AG04449 (cell line): ENCODE measurements at regions not wholly inside any gene's neighbourhood (a gene's known extent, or its start where the extent isn't known, plus 50 kb on each side); places are given as distances from the start of the nearest gene placed in this dataset.

ENCODE experiments used
- CTCF ChIA-PET: fragments of 350-600 bp; formaldehyde crosslinking; extraction: SDS; loops from one replicate; lab custom pipeline; 2021; ENCODE audit warnings: antibody characterized with exemption; lab: Yijun Ruan, JAX
- POLR2A ChIA-PET: fragments of 400-600, 350-600 bp; formaldehyde crosslinking; extraction: SDS; loops from one replicate; lab custom pipeline; 2020; ENCODE audit warnings: antibody characterized with exemption, inconsistent platforms; lab: Yijun Ruan, JAX
- DNase-seq: peaks from one replicate; pipeline ENCODE4 v3.0.0-alpha.2; 2010; ENCODE audit warnings: low read depth, low spot score
- H3K4me3 ChIP-seq: 2 replicates; pipeline ENCODE4 v1.5.1; 2011; ENCODE audit warnings: low read depth, mild to moderate bottlenecking, control low read depth, low read length
- TF ChIP-seq, protein P1 (sequence below): IDR thresholded peaks from one replicate; pipeline ENCODE4 v1.5.1; 2011; ENCODE audit warnings: mild to moderate bottlenecking, moderate library complexity, low read length, control low read depth, inconsistent platforms; ENCODE audit not compliant: insufficient read depth; ENCODE audit errors: missing control alignments

DNA sequence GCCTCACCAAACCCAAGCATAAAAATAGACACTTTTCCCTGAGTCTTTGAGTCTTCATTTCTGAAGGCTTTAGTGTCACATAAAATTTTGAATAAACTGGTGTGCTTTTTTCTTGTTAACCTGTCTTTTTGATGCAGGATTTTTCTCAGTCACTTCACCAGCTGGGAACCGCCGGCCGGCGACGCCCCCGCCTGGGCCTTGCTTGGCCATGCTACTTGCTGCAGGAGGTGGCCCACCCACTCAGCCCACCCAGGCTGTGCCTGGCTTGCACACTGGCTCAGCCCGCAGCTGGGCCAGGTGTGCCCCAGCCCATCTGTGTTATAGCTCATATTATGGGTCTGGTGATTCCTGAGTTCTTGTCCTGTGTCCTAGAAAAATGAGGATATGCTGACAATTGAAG, 247.4 kb upstream of the CACNA2D1 start:
- ChIA-PET POLR2A (no interaction called here), CTCF (interaction anchor here (0.6 kb wide), 1 partner anchor 37 kb away, joined by 3 read pairs; no protein-coding TSS in a partner anchor)
- TF ChIP-seq, protein P1, sequence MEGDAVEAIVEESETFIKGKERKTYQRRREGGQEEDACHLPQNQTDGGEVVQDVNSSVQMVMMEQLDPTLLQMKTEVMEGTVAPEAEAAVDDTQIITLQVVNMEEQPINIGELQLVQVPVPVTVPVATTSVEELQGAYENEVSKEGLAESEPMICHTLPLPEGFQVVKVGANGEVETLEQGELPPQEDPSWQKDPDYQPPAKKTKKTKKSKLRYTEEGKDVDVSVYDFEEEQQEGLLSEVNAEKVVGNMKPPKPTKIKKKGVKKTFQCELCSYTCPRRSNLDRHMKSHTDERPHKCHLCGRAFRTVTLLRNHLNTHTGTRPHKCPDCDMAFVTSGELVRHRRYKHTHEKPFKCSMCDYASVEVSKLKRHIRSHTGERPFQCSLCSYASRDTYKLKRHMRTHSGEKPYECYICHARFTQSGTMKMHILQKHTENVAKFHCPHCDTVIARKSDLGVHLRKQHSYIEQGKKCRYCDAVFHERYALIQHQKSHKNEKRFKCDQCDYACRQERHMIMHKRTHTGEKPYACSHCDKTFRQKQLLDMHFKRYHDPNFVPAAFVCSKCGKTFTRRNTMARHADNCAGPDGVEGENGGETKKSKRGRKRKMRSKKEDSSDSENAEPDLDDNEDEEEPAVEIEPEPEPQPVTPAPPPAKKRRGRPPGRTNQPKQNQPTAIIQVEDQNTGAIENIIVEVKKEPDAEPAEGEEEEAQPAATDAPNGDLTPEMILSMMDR = no peak
- no peak overlapping the region for H3K4me3 ChIP-seq
- no peak for DNase-seq

- POLR2A ChIA-PET = no interaction called here
- CTCF ChIA-PET = no interaction called here
- no peak overlapping the region for H3K4me3 ChIP-seq
- no peak for DNase-seq
- TF ChIP-seq, protein P1 = no peak
Measured at GRCh38 chr7:82685214-82685613, 241.6 kb upstream of the CACNA2D1 start.

DNA sequence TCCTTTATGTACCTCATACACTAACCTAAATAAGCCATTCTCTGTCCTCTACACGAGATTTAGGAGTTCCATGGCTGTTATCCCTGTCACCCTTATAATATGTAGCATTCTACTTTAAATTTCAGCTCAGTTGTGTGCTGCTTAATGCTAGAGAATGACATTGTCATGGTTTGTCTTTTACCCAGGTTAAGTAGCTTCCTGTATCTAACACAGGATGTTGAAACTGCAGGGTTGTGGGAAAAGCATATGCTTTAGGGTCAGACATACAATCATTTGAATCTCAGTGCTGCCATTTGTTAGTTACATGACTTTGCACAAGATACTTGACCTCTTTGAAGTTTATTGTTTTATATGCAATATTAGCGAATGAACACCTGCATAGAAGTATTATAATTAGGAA, 235.1 kb upstream of the CACNA2D1 start:
- TF ChIP-seq, protein P1 = no peak
- CTCF ChIA-PET = no interaction called here
- POLR2A ChIA-PET = no interaction called here
- no peak for DNase-seq
- H3K4me3 ChIP-seq = no peak overlapping the region

DNA sequence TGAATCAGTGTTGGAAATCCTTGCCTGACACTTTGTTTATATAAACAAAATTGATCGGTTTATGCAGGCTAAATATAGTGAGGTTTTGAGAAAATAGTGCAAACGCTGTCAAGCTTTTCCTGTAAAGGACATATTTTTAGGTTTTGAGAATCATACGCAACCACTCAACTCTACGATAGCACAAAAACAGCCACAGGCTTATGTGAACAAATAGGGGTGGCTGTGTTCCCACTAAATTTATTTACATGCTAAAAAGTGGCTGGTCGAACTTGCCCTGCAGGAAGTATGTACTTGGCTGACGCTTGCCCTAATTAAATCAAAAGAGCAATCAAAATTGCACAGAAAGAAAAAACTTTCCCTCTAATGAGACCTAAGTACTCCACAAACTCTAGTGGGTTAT, 234.7 kb upstream of the CACNA2D1 start:
- CTCF ChIA-PET = interaction anchor here (1.0 kb wide), 1 partner anchor 9 kb away, joined by 3 read pairs; no protein-coding TSS in a partner anchor
- POLR2A ChIA-PET = no interaction called here
- H3K4me3 ChIP-seq = no peak overlapping the region
- DNase-seq = no peak
- TF ChIP-seq, protein P1 = no peak

DNA sequence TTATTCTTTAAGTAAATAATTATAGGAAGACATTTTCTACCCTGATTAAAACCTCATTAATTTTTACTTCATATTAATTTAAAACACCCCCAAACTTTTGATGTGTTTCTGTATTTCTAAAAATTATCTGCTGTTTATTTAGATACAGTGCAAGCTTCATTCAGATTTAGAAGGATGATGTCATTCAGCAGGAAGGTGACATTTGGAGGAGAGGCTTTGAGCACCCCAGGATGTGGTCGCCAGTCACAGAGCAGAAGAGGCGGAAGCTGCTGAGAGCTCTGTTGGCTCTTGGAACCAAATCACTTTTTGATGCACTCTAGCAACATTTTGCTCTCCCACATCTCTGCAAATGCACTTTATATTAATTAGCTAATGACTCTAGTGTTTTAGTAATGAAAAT, 233.9 kb upstream of the CACNA2D1 start:
- ChIA-PET POLR2A (no interaction called here), CTCF (interaction anchor here (1.0 kb wide), 1 partner anchor 8 kb away, joined by 3 read pairs; no protein-coding TSS in a partner anchor)
- DNase-seq = no peak
- no peak overlapping the region for H3K4me3 ChIP-seq
- TF ChIP-seq, protein P1 = no peak

DNA sequence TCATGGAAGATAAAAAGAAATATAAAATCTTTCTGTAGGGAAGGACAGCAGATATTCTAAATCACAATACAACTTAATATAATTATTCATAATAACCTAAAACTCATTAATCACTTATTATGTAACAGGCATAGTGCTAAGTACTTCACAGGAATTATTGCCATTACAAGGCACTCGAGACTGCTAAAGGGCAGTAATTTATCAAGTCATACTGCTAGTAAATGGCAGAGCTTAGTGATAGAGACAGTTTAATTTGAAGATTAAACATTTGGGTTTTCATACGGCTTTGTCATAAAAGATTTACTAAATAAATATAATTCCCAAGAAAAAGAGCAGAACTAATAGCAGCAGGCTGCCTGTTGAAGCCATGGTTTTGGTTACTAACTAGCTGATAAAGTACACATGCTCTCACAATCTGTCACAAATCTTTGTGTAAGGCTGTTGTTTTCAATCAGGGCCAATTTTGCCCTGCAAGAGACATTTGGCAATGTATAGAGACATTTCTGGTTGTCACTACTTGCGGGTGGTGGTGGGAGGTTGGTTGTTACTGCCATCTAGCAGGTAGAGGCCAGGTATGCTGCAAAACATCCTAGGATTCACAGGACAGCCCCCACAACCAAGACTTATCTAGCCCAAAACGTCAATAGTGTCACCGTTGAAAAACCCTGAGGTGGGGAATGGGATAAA, 233.3 kb upstream of the CACNA2D1 start:
- H3K4me3 ChIP-seq = no peak overlapping the region
- POLR2A ChIA-PET = no interaction called here
- no peak for DNase-seq
- CTCF ChIA-PET = interaction anchor here (1.0 kb wide), 1 partner anchor 8 kb away, joined by 3 read pairs; no protein-coding TSS in a partner anchor
- TF ChIP-seq, protein P1 = no peak
